Adrenal gland (tissue), 9 donors: ENCODE measurements at regions not wholly inside any gene's neighbourhood (a gene's known extent, or its start where the extent isn't known, plus 50 kb on each side); places are given as distances from the start of the nearest gene placed in this dataset.

ENCODE experiments used
- DNase-seq, 7 donors: peaks; one replicate each; pipeline ENCODE4 v3.0.0-alpha.2; 2019 to 2020
- H3K27ac ChIP-seq, 5 donors: fragments of 200-600 bp; sonication (generic) in 4 of 5; 1 replicate in 3 of 5; 2 replicates in 2 of 5; pipeline versions ENCODE4 v1.5.1 to v1.8.0; 2016 to 2020; ENCODE audit warnings: mild to moderate bottlenecking in 1 of 5
- H3K27me3 ChIP-seq: fragments of 200-600 bp; 2 replicates; pipeline ENCODE4 v1.8.0; 2021
- H3K36me3 ChIP-seq, 2 donors: fragments of 200-600 bp; replicated peaks in 1 of 2; 1 replicate in 1 of 2; 2 replicates in 1 of 2; pipeline versions ENCODE4 v1.5.1 to v1.8.0; 2018 to 2022
- H3K4me1 ChIP-seq, 2 donors: fragments of 200-600 bp; replicated peaks in 1 of 2; 1 replicate in 1 of 2; 2 replicates in 1 of 2; pipeline versions ENCODE4 v1.5.1 to v1.8.0; 2018 to 2021
- H3K4me3 ChIP-seq, 4 donors: fragments of 200-600 bp; sonication (generic) in 3 of 4; one replicate each; pipeline ENCODE4 v1.5.1; 2016 to 2018
- H3K9me3 ChIP-seq, 3 donors: fragments of 200-600 bp; sonication (generic) in 1 of 3; replicated peaks in 1 of 3; 1 replicate in 2 of 3; 2 replicates in 1 of 3; pipeline versions ENCODE4 v1.5.1 to v1.8.0; 2016 to 2021
- POLR2A ChIP-seq, 2 donors: fragments of 450-650 bp; IDR thresholded peaks; one replicate each; pipeline ENCODE4 v1.6.1; 2017; ENCODE audit warnings: antibody characterized with exemption in 2 of 2, mild to moderate bottlenecking in 2 of 2, moderate library complexity in 1 of 2
- WGBS, 4 donors: extraction: QIAGEN DNeasy Blood & Tissue Kit in 2 of 4; methylation state at CpG; one replicate each; pipeline versions ENCODE4 v1.1.5 to v1.1.7; 2013 to 2017; 5-methylcytosine and 5-hydroxymethylcytosine counted together
- intact Hi-C, 2 donors: fragments of 100-400 bp; cut with DNase I; formaldehyde crosslinking; loops; one replicate each; pipeline versions ENCODE4 v1.14.1 to v1.15.0; 2022 to 2023
- TF ChIP-seq, protein P1 (sequence below), 6 experiments: fragments of 450-650 bp in 4 of 6; fragments of 200-600 bp in 2 of 6; sonication (generic) in 1 of 6; IDR thresholded peaks; 1 replicate in 5 of 6; 2 replicates in 1 of 6; pipeline versions ENCODE4 v1.5.1 to v1.8.0; 2016 to 2021; ENCODE audit warnings: antibody characterized with exemption in 6 of 6, mild to moderate bottlenecking in 2 of 6, moderate library complexity in 1 of 6
- donor health status: healthy with polysubstance abuse.
- donor health status: Bipolar disorder and iron deficiency.
- donor health status: DM: yes; HTN: yes; CAD: no.
- donor health status: DM: no; HTN: no; CAD: no.
- donor health status: DM: no; HTN: no; CAD: no.

DNA sequence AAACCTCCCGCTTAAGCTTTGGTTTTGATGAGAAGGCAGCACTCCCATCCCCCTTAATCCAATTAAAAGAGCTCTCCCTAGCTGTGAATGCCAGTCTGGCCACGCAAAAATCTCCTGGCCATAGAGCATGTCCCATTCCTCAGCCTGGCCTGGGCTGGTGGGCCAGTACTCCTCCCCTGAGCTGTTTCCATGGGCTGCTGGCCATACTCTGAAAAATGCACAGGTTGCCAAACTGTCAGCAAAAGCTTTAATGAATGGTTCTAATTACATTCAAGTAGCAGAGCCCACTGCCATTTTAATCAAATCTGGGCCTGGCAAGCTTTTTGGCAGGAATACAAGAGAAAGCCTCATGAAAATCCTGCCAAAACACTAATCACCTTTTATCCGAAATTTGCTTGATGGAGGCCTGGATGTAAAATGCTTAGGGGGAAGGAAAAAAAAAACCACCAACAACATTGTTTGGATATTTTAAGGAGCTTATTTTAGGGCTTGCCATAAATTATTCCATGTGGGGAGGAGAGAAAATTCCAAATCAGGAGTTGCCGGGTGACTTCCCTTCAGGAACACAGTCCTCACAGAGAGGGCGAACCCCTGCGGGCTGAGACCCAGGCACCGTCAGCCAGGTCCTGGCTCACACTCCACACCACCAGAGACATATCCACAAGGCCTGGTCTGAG lies 243.3 kb downstream of the SEC61B start:
- no peak for DNase-seq
- WGBS, 4 donors, result 58 to 85% (median 78%) methylated on average over 6 to 7 of the region's 7 CpGs
- intact Hi-C loops, result no loop called here
- H3K27ac ChIP-seq, result peak overlapping the region in 1 of 5 donors; percentile 30
- no peak overlapping the region for H3K4me3 ChIP-seq
- H3K36me3 ChIP-seq, result no peaks in the 10 kb centered on the region
- no peak for TF ChIP-seq POLR2A (IDR thresholded peaks at IDR 0.05)
- TF ChIP-seq, protein P1, sequence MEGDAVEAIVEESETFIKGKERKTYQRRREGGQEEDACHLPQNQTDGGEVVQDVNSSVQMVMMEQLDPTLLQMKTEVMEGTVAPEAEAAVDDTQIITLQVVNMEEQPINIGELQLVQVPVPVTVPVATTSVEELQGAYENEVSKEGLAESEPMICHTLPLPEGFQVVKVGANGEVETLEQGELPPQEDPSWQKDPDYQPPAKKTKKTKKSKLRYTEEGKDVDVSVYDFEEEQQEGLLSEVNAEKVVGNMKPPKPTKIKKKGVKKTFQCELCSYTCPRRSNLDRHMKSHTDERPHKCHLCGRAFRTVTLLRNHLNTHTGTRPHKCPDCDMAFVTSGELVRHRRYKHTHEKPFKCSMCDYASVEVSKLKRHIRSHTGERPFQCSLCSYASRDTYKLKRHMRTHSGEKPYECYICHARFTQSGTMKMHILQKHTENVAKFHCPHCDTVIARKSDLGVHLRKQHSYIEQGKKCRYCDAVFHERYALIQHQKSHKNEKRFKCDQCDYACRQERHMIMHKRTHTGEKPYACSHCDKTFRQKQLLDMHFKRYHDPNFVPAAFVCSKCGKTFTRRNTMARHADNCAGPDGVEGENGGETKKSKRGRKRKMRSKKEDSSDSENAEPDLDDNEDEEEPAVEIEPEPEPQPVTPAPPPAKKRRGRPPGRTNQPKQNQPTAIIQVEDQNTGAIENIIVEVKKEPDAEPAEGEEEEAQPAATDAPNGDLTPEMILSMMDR (IDR thresholded peaks at IDR 0.05), result no peak
- no peaks in the 10 kb centered on the region for H3K4me1 ChIP-seq
- no peaks in the 10 kb centered on the region for H3K9me3 ChIP-seq
- no peaks in the 10 kb centered on the region for H3K27me3 ChIP-seq

DNA sequence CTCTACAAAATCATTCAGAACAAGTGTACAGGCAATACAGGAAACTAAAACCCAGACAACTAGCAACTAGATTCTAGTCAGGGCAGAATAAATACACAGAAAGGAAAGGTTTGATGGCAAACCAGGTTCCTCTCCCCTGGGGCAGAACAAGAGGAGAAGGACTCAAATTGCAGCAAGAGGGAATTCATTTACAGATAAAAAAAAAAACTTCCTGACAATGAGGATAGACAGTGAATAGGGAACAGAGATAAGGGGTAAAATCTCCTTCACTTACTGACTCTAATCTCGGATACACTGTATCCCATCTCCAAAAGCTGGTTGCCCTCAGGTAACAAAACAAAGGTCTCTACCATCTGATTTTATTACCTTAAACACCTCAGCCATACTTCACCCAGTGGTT lies 244.0 kb downstream of the SEC61B start:
- TF ChIP-seq POLR2A (IDR thresholded peaks at IDR 0.05), result no peak
- TF ChIP-seq, protein P1 (IDR thresholded peaks at IDR 0.05), result no peak
- Histone ChIP-seq H3K4me1 (no peaks in the 10 kb centered on the region), H3K9me3 (no peaks in the 10 kb centered on the region), H3K36me3 (no peaks in the 10 kb centered on the region), H3K27me3 (no peaks in the 10 kb centered on the region), H3K4me3 (no peak overlapping the region), H3K27ac (no peak overlapping the region)
- intact Hi-C loops, result no loop called here
- 79 to 94% (median 85%) methylated on average over 1 of the region's 1 CpG for WGBS, 4 donors
- DNase-seq, result no peak

DNA sequence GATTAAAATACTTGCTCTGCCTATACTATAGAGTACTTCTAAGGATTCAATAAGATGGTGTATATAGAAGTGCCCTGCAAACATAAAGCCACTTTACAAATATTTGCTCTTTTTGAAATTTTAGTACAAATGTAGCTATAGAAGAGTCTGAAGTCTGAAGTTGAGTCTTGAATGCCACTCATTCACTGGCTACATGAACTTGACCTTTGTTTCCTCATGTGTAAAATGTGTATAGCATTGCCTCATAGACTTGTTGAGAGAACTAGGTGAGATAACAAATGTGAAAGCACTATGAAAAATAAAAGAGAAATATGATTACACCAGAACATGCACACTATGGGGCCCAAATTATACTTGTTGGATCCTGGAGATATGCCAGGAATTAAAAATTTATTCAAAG lies 244.7 kb downstream of the SEC61B start:
- TF ChIP-seq, protein P1 (IDR thresholded peaks at IDR 0.05), result no peak
- no peak for TF ChIP-seq POLR2A (IDR thresholded peaks at IDR 0.05)
- no peak for DNase-seq
- intact Hi-C loops, result no loop called here
- Histone ChIP-seq H3K9me3 (no peaks in the 10 kb centered on the region), H3K27me3 (no peaks in the 10 kb centered on the region), H3K4me3 (no peak overlapping the region), H3K4me1 (no peaks in the 10 kb centered on the region), H3K27ac (no peak overlapping the region), H3K36me3 (no peaks in the 10 kb centered on the region)

DNA sequence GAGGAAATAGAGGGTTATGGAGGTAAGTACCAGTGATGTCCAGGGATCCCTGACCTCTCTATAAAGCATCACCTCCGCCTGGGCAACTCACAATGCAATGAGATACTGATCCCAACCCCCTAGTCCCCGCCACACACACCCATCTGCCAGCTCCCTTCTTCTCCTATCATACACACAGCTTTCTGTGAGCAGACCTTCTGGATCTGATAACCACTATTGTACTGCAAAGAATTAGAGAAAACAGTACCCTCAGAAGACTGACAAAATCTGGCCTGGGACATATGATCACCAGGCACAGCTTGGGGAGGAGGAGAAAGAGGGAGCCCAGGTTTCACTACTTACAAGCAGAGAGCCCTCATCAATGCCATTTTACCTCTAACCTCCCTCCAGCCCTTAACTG lies 249.0 kb downstream of the SEC61B start:
- 81 to 96% (median 87%) methylated on average over 2 of the region's 2 CpGs for WGBS, 4 donors
- DNase-seq, result no peak
- TF ChIP-seq POLR2A (IDR thresholded peaks at IDR 0.05), result no peak
- TF ChIP-seq, protein P1 (IDR thresholded peaks at IDR 0.05), result no peak
- intact Hi-C loops, result no loop called here
- Histone ChIP-seq H3K27ac (no peak overlapping the region), H3K36me3 (no peaks in the 10 kb centered on the region), H3K4me1 (no peaks in the 10 kb centered on the region), H3K9me3 (no peaks in the 10 kb centered on the region), H3K4me3 (no peak overlapping the region), H3K27me3 (no peaks in the 10 kb centered on the region)
